ENCODE measurements at regions not wholly inside any gene's neighbourhood (a gene's known extent, or its start where the extent isn't known, plus 50 kb on each side); places are given as distances from the start of the nearest gene placed in this dataset.
"Not testable (repeated sequence)": the region's sequence is repeated elsewhere in the genome, so short reads cannot be mapped to it uniquely, and the experiment has no call there.

DNA sequence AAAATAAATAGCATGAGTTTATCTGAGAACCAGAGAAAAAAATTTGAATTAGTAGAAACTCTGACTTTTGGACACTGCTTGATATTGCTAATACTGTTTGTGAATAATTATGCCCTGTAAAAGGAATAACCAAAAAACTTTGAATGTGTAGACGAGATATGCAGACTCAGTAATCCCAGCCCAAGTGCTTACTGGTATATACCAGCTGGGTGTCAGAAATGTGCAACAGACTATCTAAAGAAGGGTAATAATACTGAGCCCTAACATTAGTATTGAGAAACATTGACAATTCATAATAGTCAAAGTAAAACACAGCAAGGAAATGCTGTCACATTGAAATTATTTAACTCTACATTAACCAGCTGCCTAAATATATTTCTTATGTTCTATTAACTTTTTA, 60.5 kb upstream of the ZC3H15 start:
- Histone ChIP-seq H3K36me3 (no peaks in the 10 kb centered on the region), H3K4me3 (no peak overlapping the region), H3K27me3 (no peaks in the 10 kb centered on the region), H3K9me3 (no peaks in the 10 kb centered on the region), H3K27ac (no peak overlapping the region), H3K4me1 (peaks cover 0 to 26% (median 5%) of the 10 kb centered on the region in 4 donors)
- DNase-seq = no peak
- WGBS, 5 donors = 30 to 62% (median 41%) methylated on average over 1 of the region's 1 CpG
- intact Hi-C loops (cut with DNase I; ENCODE audit: low total_unique reads) = no loop called here
- TF ChIP-seq CTCF (IDR thresholded peaks at IDR 0.05) = no peak

DNA sequence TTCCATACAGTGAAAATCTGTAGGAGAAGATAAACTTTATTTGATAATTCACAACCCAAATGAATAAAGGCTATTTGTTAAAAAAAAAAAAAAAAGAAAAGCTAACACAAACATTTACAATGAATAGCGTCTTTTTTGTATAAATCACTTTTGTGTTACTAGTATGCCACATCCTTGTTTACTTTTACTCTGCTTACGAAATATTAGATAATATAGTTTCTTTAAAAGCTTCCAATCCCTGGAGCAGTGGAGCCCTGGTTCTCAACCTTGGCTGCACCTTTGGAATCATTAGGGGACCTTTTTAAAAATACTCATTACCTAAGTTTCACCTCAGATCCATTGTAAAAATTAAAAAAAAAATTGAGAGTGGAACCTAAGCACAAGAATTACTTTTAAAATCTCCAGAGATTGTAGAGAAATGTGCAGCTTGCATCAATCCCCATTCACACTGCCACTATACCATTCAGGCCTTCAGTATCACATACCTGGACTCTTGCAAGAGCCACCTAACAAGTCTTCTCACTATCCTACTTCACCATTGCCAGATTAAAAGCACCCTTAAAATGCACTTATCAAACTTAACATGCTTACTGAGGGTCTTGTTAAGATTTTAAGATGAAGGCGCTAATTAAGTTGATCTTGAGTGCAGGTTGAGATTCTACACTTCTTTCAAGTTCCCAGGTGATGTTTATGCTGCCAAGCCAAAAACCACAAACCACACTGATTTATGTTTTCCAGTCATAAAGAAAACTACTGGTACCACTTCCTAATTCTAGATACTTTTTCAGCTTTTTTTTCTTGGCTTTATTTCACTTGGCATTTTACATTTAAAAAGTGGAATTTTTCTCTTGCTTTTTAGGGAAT, 59.7 kb upstream of the ZC3H15 start:
- H3K4me3 ChIP-seq = no peak overlapping the region
- DNase-seq = no peak
- H3K27me3 ChIP-seq = no peaks in the 10 kb centered on the region
- WGBS, 5 donors = 31 to 49% (median 36%) methylated on average over 3 of the region's 3 CpGs
- intact Hi-C loops (cut with DNase I; ENCODE audit: low total_unique reads) = no loop called here
- H3K4me1 ChIP-seq = peaks cover 0 to 26% (median 5%) of the 10 kb centered on the region in 4 donors
- no peaks in the 10 kb centered on the region for H3K9me3 ChIP-seq
- no peak for TF ChIP-seq CTCF (IDR thresholded peaks at IDR 0.05)
- H3K36me3 ChIP-seq = no peaks in the 10 kb centered on the region
- no peak overlapping the region for H3K27ac ChIP-seq

DNA sequence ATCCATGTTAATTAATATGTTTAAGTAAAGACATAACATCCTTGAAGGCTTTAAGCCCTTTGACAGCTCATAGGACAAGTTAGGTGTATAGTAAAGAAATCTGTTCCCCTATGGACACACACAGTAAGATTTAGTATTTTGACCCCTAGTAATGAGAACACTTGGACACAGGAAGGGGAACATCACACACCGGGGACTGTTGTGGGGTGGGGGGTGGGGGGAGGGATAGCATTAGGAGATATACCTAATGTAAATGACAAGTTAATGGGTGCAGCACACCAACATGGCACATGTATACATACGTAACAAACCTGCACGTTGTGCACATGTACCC, 59.1 kb upstream of the ZC3H15 start:
- H3K4me3 ChIP-seq; H3K27me3 ChIP-seq; H3K27ac ChIP-seq; intact Hi-C loops (cut with DNase I; ENCODE audit: low total_unique reads); DNase-seq; H3K9me3 ChIP-seq; H3K36me3 ChIP-seq: not testable (repeated sequence)
- peaks cover 0 to 26% (median 5%) of the 10 kb centered on the region in 4 donors for H3K4me1 ChIP-seq
- WGBS, 5 donors = 63 to 84% (median 73%) methylated on average over 3 of the region's 3 CpGs

- Histone ChIP-seq H3K27me3 (no peaks in the 10 kb centered on the region), H3K9me3 (no peaks in the 10 kb centered on the region), H3K36me3 (no peaks in the 10 kb centered on the region), H3K4me3 (no peak overlapping the region), H3K27ac (no peak overlapping the region), H3K4me1 (peaks cover 0 to 26% (median 5%) of the 10 kb centered on the region in 4 donors)
- TF ChIP-seq EP300 (IDR thresholded peaks at IDR 0.05) (no peak), CTCF (IDR thresholded peaks at IDR 0.05) (no peak), POLR2A (IDR thresholded peaks at IDR 0.05) (no peak), POLR2AphosphoS5 (IDR thresholded peaks at IDR 0.05) (no peak)
- no peak for DNase-seq
- intact Hi-C loops (cut with DNase I; ENCODE audit: low total_unique reads) = no loop called here
- 93 to 97% (median 95%) methylated on average over 2 of the region's 2 CpGs for WGBS, 5 donors
Measured at GRCh38 chr2:186427970-186428369, 58.1 kb upstream of the ZC3H15 start.

- Histone ChIP-seq H3K4me3 (no peak overlapping the region), H3K4me1 (peaks cover 0 to 25% (median 5%) of the 10 kb centered on the region in 4 donors), H3K36me3 (peaks cover 0 to 2% (median 0%) of the 10 kb centered on the region in 4 donors), H3K27me3 (no peaks in the 10 kb centered on the region), H3K9me3 (no peaks in the 10 kb centered on the region), H3K27ac (no peak overlapping the region)
- DNase-seq = no peak
- TF ChIP-seq CTCF (IDR thresholded peaks at IDR 0.05) = no peak
- no peak for TF ChIP-seq EP300 (IDR thresholded peaks at IDR 0.05)
- no peak for TF ChIP-seq POLR2AphosphoS5 (IDR thresholded peaks at IDR 0.05)
- no peak for TF ChIP-seq POLR2A (IDR thresholded peaks at IDR 0.05)
- intact Hi-C loops (cut with DNase I; ENCODE audit: low total_unique reads) = no loop called here
Measured at GRCh38 chr2:186429104-186429503, 57.0 kb upstream of the ZC3H15 start.
